SK-N-SH (cell line): ENCODE measurements at regions not wholly inside any gene's neighbourhood (a gene's known extent, or its start where the extent isn't known, plus 50 kb on each side); places are given as distances from the start of the nearest gene placed in this dataset.

Experiments used
- CTCF ChIA-PET: fragments of 300-600, 350-600 bp; formaldehyde crosslinking; extraction: SDS; loops from one replicate; lab custom pipeline; 2021; lab: Yijun Ruan, JAX
- POLR2A ChIA-PET: fragments of 350-600 bp; sonication (Branson Sonifier 250); formaldehyde crosslinking; extraction: SDS; loops from one replicate; lab custom pipeline; 2020; ENCODE audit warnings: antibody characterized with exemption, inconsistent platforms; lab: Yijun Ruan, JAX
- DNase-seq: peaks from one replicate; pipeline ENCODE4 v3.0.0; 2012
- H2AFZ ChIP-seq: fragments of 200-600 bp; sonication (generic); 2 replicates; pipeline ENCODE4 v1.8.1; 2016; ENCODE audit warnings: antibody characterized with exemption, mild to moderate bottlenecking, low read depth
- H3F3A ChIP-seq: fragments of 200-600 bp; sonication (generic); replicated peaks from 2 replicates; pipeline ENCODE3; 2016; ENCODE audit warnings: antibody characterized with exemption, mild to moderate bottlenecking; ENCODE audit not compliant: insufficient read depth
- H3K27ac ChIP-seq, 2 experiments: fragments of 200-500 bp in 1 of 2; fragments of 200-600 bp in 1 of 2; sonication (Bioruptor generic) in 1 of 2; sonication (generic), shearing (Covaris generic) in 1 of 2; 2 replicates each; pipeline versions ENCODE4 v1.5.1 to v1.6.1; 2014 to 2016; ENCODE audit warnings: low read depth in 2 of 2, inconsistent platforms in 1 of 2, low read length in 1 of 2, mild to moderate bottlenecking in 1 of 2, mixed read lengths in 1 of 2
- H3K27me3 ChIP-seq: fragments of 200-600 bp; sonication (generic), shearing (Covaris generic); 2 replicates; pipeline ENCODE4 v1.6.1; 2016; ENCODE audit warnings: mixed run types; ENCODE audit not compliant: insufficient read depth
- H3K36me3 ChIP-seq, 2 experiments: fragments of 200-500 bp in 1 of 2; fragments of 200-600 bp in 1 of 2; sonication (Bioruptor generic) in 1 of 2; sonication (generic) in 1 of 2; replicated peaks in 1 of 2; 2 replicates each; pipeline versions ENCODE3 to v1.5.1; 2014 to 2016; ENCODE audit warnings: low read length in 1 of 2, mild to moderate bottlenecking in 1 of 2; ENCODE audit not compliant: insufficient read depth in 2 of 2, control insufficient read depth in 1 of 2
- H3K4me1 ChIP-seq, 2 experiments: fragments of 200-500 bp in 1 of 2; fragments of 200-600 bp in 1 of 2; sonication (Bioruptor generic) in 1 of 2; sonication (generic), shearing (Covaris generic) in 1 of 2; 2 replicates each; pipeline versions ENCODE4 v1.5.1 to v1.6.1; 2014 to 2016; ENCODE audit warnings: low read depth in 1 of 2, low read length in 1 of 2, mixed run types in 1 of 2; ENCODE audit not compliant: insufficient read depth in 2 of 2, control insufficient read depth in 1 of 2
- H3K4me2 ChIP-seq: fragments of 200-600 bp; sonication (generic), shearing (Covaris generic); 2 replicates; pipeline ENCODE4 v1.6.1; 2017; ENCODE audit warnings: mixed run types
- H3K4me3 ChIP-seq, 2 experiments: fragments of 200-500 bp in 1 of 2; fragments of 200-600 bp in 1 of 2; sonication (Bioruptor generic) in 1 of 2; sonication (generic), shearing (Covaris generic) in 1 of 2; 2 replicates each; pipeline versions ENCODE4 v1.5.1 to v1.8.1; 2014 to 2016; ENCODE audit warnings: low read depth in 2 of 2, inconsistent platforms in 1 of 2, low read length in 1 of 2, mild to moderate bottlenecking in 1 of 2, mixed read lengths in 1 of 2, moderate library complexity in 1 of 2
- H3K79me2 ChIP-seq: fragments of 200-600 bp; sonication (generic); 2 replicates; pipeline ENCODE4 v1.8.1; 2017; ENCODE audit warnings: mild to moderate bottlenecking; ENCODE audit not compliant: insufficient read depth
- H3K9ac ChIP-seq: fragments of 200-600 bp; sonication (generic); 2 replicates; pipeline ENCODE4 v1.6.1; 2017; ENCODE audit warnings: mixed run types
- H3K9me2 ChIP-seq: fragments of 200-600 bp; sonication (generic); 2 replicates; pipeline ENCODE4 v1.6.1; 2017; ENCODE audit warnings: mixed run types
- H3K9me3 ChIP-seq: fragments of 200-600 bp; sonication (generic); 2 replicates; pipeline ENCODE4 v1.6.1; 2017; ENCODE audit warnings: mixed run types, mild to moderate bottlenecking, moderate library complexity
- H4K20me1 ChIP-seq: fragments of 200-600 bp; sonication (generic); 2 replicates; pipeline ENCODE4 v1.6.1; 2017; ENCODE audit warnings: mild to moderate bottlenecking, mixed run types; ENCODE audit not compliant: insufficient read depth
- ELF1 ChIP-seq: IDR thresholded peaks from 2 replicates; pipeline ENCODE4 v1.4.0; 2012
- EP300 ChIP-seq, 2 experiments: IDR thresholded peaks; 2 replicates each; pipeline versions ENCODE4 v1.4.0 to v1.6.1; 2012; ENCODE audit warnings: borderline replicate concordance in 1 of 2, low read depth in 1 of 2, low read length in 1 of 2
- EZH2phosphoT487 ChIP-seq: fragments of 200-600 bp; sonication (generic); IDR thresholded peaks from 2 replicates; pipeline ENCODE4 v1.6.1; 2017; ENCODE audit warnings: low read depth, mixed run types, mild to moderate bottlenecking, antibody characterized with exemption, moderate library complexity, borderline replicate concordance
- FOSL2 ChIP-seq: IDR thresholded peaks from 2 replicates; pipeline ENCODE4 v1.4.0; 2012; ENCODE audit warnings: low read depth, mild to moderate bottlenecking, moderate library complexity, borderline replicate concordance
- FOXJ3 ChIP-seq: sonication (generic); formaldehyde crosslinking; IDR thresholded peaks from 2 replicates; pipeline ENCODE4 v1.5.1; 2020; ENCODE audit warnings: mild to moderate bottlenecking, missing genetic modification reagents
- MEF2A ChIP-seq: IDR thresholded peaks from 2 replicates; pipeline ENCODE4 v1.4.0; 2012; ENCODE audit warnings: low read depth, borderline replicate concordance
- MXI1 ChIP-seq: IDR thresholded peaks from 2 replicates; pipeline ENCODE4 v1.6.1; 2012; ENCODE audit warnings: mild to moderate bottlenecking, low read depth, low read length, improper control_type of control experiment
- POLR2AphosphoS5 ChIP-seq: IDR thresholded peaks from 2 replicates; pipeline ENCODE4 v1.6.1; 2012; ENCODE audit warnings: low read depth, low read length
- RCOR1 ChIP-seq: fragments of 150-350 bp; IDR thresholded peaks from 2 replicates; pipeline ENCODE4 v1.6.1; 2017; ENCODE audit warnings: antibody characterized with exemption, low read length
- RFX5 ChIP-seq: IDR thresholded peaks from 2 replicates; pipeline ENCODE4 v1.6.1; 2012; ENCODE audit warnings: mild to moderate bottlenecking, improper control_type of control experiment, low read length
- RXRA ChIP-seq: IDR thresholded peaks from 2 replicates; pipeline ENCODE4 v1.4.0; 2012; ENCODE audit warnings: low read depth, mild to moderate bottlenecking, borderline replicate concordance
- SIN3A ChIP-seq: IDR thresholded peaks from 2 replicates; pipeline ENCODE4 v1.6.1; 2012; ENCODE audit warnings: low read depth, mild to moderate bottlenecking, low read length, moderate library complexity, borderline replicate concordance
- SMC3 ChIP-seq: IDR thresholded peaks from 2 replicates; pipeline ENCODE4 v1.6.1; 2012; ENCODE audit warnings: low read depth, low read length, improper control_type of control experiment
- TAF1 ChIP-seq: IDR thresholded peaks from 2 replicates; pipeline ENCODE4 v1.6.1; 2012; ENCODE audit warnings: low read depth, mild to moderate bottlenecking, low read length, moderate library complexity, borderline replicate concordance
- WGBS: methylation state at CpG from one replicate; pipeline ENCODE4 v1.1.6; 2017; ENCODE audit warnings: low lambda C conversion rate; 5-methylcytosine and 5-hydroxymethylcytosine counted together
- TF ChIP-seq, protein P1 (sequence below): fragments of 150-350 bp; IDR thresholded peaks from 2 replicates; pipeline ENCODE4 v1.6.1; 2016; ENCODE audit warnings: mild to moderate bottlenecking, low read depth, low read length
- TF ChIP-seq, protein P2 (sequence below): fragments of 150-350 bp; IDR thresholded peaks from 2 replicates; pipeline ENCODE4 v1.6.1; 2017; ENCODE audit warnings: antibody characterized with exemption, low read length, low read depth, borderline replicate concordance
- TF ChIP-seq, protein P3 (sequence below): IDR thresholded peaks from 2 replicates; pipeline ENCODE4 v1.4.0; 2012; ENCODE audit warnings: low read depth
- TF ChIP-seq, protein P4 (sequence below): IDR thresholded peaks from 2 replicates; pipeline ENCODE4 v1.6.1; 2012; ENCODE audit warnings: mild to moderate bottlenecking, low read depth, low read length, moderate library complexity
- TF ChIP-seq, protein P5 (sequence below): IDR thresholded peaks from 2 replicates; pipeline ENCODE4 v1.4.0; 2012; ENCODE audit warnings: low read depth, borderline replicate concordance

DNA sequence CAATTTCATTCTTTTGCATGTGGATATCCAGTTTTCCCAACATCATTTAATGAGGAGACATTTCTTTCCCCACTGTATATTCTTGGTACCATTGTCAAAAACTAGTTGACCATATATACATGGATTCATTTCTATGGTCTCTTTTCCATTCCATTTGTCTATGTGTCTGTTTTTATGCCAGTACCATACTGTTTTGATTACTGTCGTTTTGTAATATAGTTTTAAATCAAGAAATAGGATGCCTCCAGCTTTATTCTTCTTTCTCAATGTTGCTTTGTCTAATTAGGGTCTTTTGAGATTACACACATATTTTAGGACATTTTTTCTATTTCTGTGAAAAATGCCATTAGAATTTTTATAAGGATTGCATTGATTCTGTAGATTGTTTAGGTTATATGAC lies 177.5 kb upstream of the POU2AF2 start:
- no peak overlapping the region for H3K4me3 ChIP-seq
- H2AFZ ChIP-seq = no peak overlapping the region
- TF ChIP-seq, protein P1, sequence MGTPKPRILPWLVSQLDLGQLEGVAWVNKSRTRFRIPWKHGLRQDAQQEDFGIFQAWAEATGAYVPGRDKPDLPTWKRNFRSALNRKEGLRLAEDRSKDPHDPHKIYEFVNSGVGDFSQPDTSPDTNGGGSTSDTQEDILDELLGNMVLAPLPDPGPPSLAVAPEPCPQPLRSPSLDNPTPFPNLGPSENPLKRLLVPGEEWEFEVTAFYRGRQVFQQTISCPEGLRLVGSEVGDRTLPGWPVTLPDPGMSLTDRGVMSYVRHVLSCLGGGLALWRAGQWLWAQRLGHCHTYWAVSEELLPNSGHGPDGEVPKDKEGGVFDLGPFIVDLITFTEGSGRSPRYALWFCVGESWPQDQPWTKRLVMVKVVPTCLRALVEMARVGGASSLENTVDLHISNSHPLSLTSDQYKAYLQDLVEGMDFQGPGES = no peak
- no peak for TF ChIP-seq RXRA
- no peak for TF ChIP-seq RCOR1
- TF ChIP-seq TAF1 = no peak
- H3K4me1 ChIP-seq = no peaks in the 10 kb centered on the region; a peak in 1 of 4 replicates
- H3K27ac ChIP-seq = no peak overlapping the region
- ChIA-PET POLR2A (no interaction called here), CTCF (no interaction called here)
- no peak overlapping the region for H3K9ac ChIP-seq
- H3K4me2 ChIP-seq = no peak overlapping the region
- H3K9me2 ChIP-seq = no peaks in the 10 kb centered on the region
- H3K79me2 ChIP-seq = no peaks in the 10 kb centered on the region
- WGBS = 8% methylated on average over 1 of the region's 1 CpG
- H3K9me3 ChIP-seq = 0 out of 2 replicates have a peak, but pooled peaks cover 12% of the 10 kb centered on the region
- no peaks in the 10 kb centered on the region for H3K36me3 ChIP-seq
- H4K20me1 ChIP-seq = no peaks in the 10 kb centered on the region
- H3F3A ChIP-seq = no peaks in the 10 kb centered on the region
- no peaks in the 10 kb centered on the region for H3K27me3 ChIP-seq
- no peak for DNase-seq

DNA sequence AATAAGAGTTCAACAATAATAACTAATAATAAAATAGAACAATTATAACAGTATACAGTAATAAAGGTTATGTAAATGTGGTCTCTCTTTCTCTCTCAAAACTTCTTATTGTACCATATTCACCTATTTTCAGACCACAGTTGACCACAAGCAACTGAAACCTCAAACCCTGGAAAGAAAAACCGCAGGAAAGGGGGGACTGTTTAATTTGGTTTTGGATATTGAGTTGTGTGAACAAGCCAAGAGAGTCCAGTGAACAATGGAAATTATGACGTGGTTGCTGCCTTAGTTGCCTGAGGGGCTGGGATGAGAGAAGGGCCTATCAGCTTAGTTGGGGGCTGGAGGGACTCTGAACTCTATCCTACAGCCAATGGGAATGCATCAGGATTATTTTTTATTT lies 178.7 kb upstream of the POU2AF2 start:
- Histone ChIP-seq H2AFZ (no peak overlapping the region), H3K9me3 (0 out of 2 replicates have a peak, but pooled peaks cover 12% of the 10 kb centered on the region), H4K20me1 (no peaks in the 10 kb centered on the region), H3F3A (no peaks in the 10 kb centered on the region), H3K27me3 (no peaks in the 10 kb centered on the region), H3K4me1 (no peaks in the 10 kb centered on the region; a peak in 1 of 4 replicates), H3K36me3 (no peaks in the 10 kb centered on the region), H3K4me2 (no peak overlapping the region), H3K9me2 (no peaks in the 10 kb centered on the region), H3K4me3 (no peak overlapping the region), H3K27ac (no peak overlapping the region), H3K9ac (no peak overlapping the region), H3K79me2 (no peaks in the 10 kb centered on the region)
- WGBS = 46% methylated on average over 2 of the region's 2 CpGs
- DNase-seq = no peak
- CTCF ChIA-PET = no interaction called here
- POLR2A ChIA-PET = no interaction called here
- TF ChIP-seq, protein P2, sequence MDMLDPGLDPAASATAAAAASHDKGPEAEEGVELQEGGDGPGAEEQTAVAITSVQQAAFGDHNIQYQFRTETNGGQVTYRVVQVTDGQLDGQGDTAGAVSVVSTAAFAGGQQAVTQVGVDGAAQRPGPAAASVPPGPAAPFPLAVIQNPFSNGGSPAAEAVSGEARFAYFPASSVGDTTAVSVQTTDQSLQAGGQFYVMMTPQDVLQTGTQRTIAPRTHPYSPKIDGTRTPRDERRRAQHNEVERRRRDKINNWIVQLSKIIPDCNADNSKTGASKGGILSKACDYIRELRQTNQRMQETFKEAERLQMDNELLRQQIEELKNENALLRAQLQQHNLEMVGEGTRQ = no peak
- TF ChIP-seq EZH2phosphoT487 (no peak), FOXJ3 (no peak), EP300 (IDR thresholded peaks at IDR 0.05; ENCODE audit: borderline replicate concordance in 1 of 2, low read depth in 1 of 2, low read length in 1 of 2) (no peak), SMC3 (no peak), POLR2AphosphoS5 (no peak), RXRA (no peak), FOSL2 (no peak), MEF2A (no peak), ELF1 (no peak), SIN3A (no peak), RFX5 (no peak), MXI1 (no peak)
- TF ChIP-seq, protein P3, sequence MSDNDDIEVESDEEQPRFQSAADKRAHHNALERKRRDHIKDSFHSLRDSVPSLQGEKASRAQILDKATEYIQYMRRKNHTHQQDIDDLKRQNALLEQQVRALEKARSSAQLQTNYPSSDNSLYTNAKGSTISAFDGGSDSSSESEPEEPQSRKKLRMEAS = no peak
- TF ChIP-seq, protein P4, sequence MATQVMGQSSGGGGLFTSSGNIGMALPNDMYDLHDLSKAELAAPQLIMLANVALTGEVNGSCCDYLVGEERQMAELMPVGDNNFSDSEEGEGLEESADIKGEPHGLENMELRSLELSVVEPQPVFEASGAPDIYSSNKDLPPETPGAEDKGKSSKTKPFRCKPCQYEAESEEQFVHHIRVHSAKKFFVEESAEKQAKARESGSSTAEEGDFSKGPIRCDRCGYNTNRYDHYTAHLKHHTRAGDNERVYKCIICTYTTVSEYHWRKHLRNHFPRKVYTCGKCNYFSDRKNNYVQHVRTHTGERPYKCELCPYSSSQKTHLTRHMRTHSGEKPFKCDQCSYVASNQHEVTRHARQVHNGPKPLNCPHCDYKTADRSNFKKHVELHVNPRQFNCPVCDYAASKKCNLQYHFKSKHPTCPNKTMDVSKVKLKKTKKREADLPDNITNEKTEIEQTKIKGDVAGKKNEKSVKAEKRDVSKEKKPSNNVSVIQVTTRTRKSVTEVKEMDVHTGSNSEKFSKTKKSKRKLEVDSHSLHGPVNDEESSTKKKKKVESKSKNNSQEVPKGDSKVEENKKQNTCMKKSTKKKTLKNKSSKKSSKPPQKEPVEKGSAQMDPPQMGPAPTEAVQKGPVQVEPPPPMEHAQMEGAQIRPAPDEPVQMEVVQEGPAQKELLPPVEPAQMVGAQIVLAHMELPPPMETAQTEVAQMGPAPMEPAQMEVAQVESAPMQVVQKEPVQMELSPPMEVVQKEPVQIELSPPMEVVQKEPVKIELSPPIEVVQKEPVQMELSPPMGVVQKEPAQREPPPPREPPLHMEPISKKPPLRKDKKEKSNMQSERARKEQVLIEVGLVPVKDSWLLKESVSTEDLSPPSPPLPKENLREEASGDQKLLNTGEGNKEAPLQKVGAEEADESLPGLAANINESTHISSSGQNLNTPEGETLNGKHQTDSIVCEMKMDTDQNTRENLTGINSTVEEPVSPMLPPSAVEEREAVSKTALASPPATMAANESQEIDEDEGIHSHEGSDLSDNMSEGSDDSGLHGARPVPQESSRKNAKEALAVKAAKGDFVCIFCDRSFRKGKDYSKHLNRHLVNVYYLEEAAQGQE = no peak
- TF ChIP-seq, protein P5, sequence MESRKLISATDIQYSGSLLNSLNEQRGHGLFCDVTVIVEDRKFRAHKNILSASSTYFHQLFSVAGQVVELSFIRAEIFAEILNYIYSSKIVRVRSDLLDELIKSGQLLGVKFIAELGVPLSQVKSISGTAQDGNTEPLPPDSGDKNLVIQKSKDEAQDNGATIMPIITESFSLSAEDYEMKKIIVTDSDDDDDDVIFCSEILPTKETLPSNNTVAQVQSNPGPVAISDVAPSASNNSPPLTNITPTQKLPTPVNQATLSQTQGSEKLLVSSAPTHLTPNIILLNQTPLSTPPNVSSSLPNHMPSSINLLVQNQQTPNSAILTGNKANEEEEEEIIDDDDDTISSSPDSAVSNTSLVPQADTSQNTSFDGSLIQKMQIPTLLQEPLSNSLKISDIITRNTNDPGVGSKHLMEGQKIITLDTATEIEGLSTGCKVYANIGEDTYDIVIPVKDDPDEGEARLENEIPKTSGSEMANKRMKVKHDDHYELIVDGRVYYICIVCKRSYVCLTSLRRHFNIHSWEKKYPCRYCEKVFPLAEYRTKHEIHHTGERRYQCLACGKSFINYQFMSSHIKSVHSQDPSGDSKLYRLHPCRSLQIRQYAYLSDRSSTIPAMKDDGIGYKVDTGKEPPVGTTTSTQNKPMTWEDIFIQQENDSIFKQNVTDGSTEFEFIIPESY = no peak
